T1000 (cell line): ENCODE measurements at regions not wholly inside any gene's neighbourhood (a gene's known extent, or its start where the extent isn't known, plus 50 kb on each side); places are given as distances from the start of the nearest gene placed in this dataset.
"Not testable (repeated sequence)": the region's sequence is repeated elsewhere in the genome, so short reads cannot be mapped to it uniquely, and the experiment has no call there.

Experiments used
- DNase-seq: peaks from one replicate; lab custom pipeline; 2025; ENCODE audit warnings: mixed read lengths; lab: John Stamatoyannopoulos, UW

GRCh38 chr6:144681334-144681733 is 396.2 kb downstream of the UTRN start:
- no peak for DNase-seq

- DNase-seq: no peak
These were observed 398.3 kb downstream of the UTRN start for GRCh38 chr6:144683216-144684070.

- DNase-seq: no peak
These were observed 403.6 kb downstream of the UTRN start for GRCh38 chr6:144688713-144689112.

GRCh38 chr6:144689503-144690040 is 404.4 kb downstream of the UTRN start:
- no peak for DNase-seq

- no peak for DNase-seq
These were observed 405.0 kb downstream of the UTRN start for GRCh38 chr6:144690133-144690532.

- DNase-seq: no peak
These were observed 405.5 kb downstream of the UTRN start for GRCh38 chr6:144690666-144691065.

- not testable (repeated sequence) for DNase-seq
These were observed 406.9 kb downstream of the UTRN start for GRCh38 chr6:144692050-144692449.

GRCh38 chr6:144695858-144696533 is 410.9 kb downstream of the UTRN start:
- no peak for DNase-seq

GRCh38 chr6:144696610-144697368 is 411.7 kb downstream of the UTRN start:
- no peak for DNase-seq

- DNase-seq: no peak
These were observed 412.2 kb downstream of the UTRN start for GRCh38 chr6:144697369-144697760.

- DNase-seq: no peak
These were observed 412.7 kb downstream of the UTRN start for GRCh38 chr6:144697801-144698200.

GRCh38 chr6:144702781-144703180 is 417.6 kb downstream of the UTRN start:
- no peak for DNase-seq

- DNase-seq: peak; percentile 46
These were observed 425.1 kb downstream of the UTRN start for GRCh38 chr6:144710207-144710606.

- DNase-seq: no peak
These were observed 426.5 kb downstream of the UTRN start for GRCh38 chr6:144711661-144712060.

- no peak for DNase-seq
These were observed 427.4 kb downstream of the UTRN start for GRCh38 chr6:144712541-144712940.

- no peak for DNase-seq
These were observed 429.0 kb downstream of the UTRN start for GRCh38 chr6:144714021-144714712.

GRCh38 chr6:144715344-144715743 is 430.2 kb downstream of the UTRN start:
- no peak for DNase-seq

- DNase-seq: no peak
These were observed 433.3 kb downstream of the UTRN start for GRCh38 chr6:144718431-144718830.

- DNase-seq: no peak
These were observed 436.1 kb downstream of the UTRN start for GRCh38 chr6:144721232-144721631.

GRCh38 chr6:144722154-144722737 is 437.1 kb downstream of the UTRN start:
- no peak for DNase-seq

- DNase-seq: no peak
These were observed 437.8 kb downstream of the UTRN start for GRCh38 chr6:144722925-144723324.
